ENCODE measurements at regions not wholly inside any gene's neighbourhood (a gene's known extent, or its start where the extent isn't known, plus 50 kb on each side); places are given as distances from the start of the nearest gene placed in this dataset.

- no peak for DNase-seq
These were observed 94.1 kb upstream of the ZNF804A start for GRCh38 chr2:184504252-184504651.

- DNase-seq: no peak
These were observed 91.1 kb upstream of the ZNF804A start for GRCh38 chr2:184507254-184507653.

- no peak for DNase-seq
These were observed 80.9 kb upstream of the ZNF804A start for GRCh38 chr2:184517402-184517801.

- no peak for DNase-seq
These were observed 77.9 kb upstream of the ZNF804A start for GRCh38 chr2:184520441-184520840.

GRCh38 chr2:184523732-184524131 lies 74.6 kb upstream of the ZNF804A start:
- DNase-seq: no peak

- no peak for DNase-seq
These were observed 73.6 kb upstream of the ZNF804A start for GRCh38 chr2:184524551-184525382.

- DNase-seq: no peak
These were observed 71.3 kb upstream of the ZNF804A start for GRCh38 chr2:184527058-184527457.

- no peak for DNase-seq
These were observed 70.2 kb upstream of the ZNF804A start for GRCh38 chr2:184528119-184528518.

GRCh38 chr2:184530239-184530638 lies 68.1 kb upstream of the ZNF804A start:
- DNase-seq: no peak

GRCh38 chr2:184530959-184531358 lies 67.4 kb upstream of the ZNF804A start:
- no peak for DNase-seq

GRCh38 chr2:184532551-184532950 lies 65.8 kb upstream of the ZNF804A start:
- DNase-seq: no peak

GRCh38 chr2:184534986-184535385 lies 63.3 kb upstream of the ZNF804A start:
- no peak for DNase-seq

GRCh38 chr2:184540246-184540789 lies 58.0 kb upstream of the ZNF804A start:
- DNase-seq: no peak

- DNase-seq: no peak
These were observed 56.7 kb upstream of the ZNF804A start for GRCh38 chr2:184541591-184541990.

- no peak for DNase-seq
These were observed 54.5 kb upstream of the ZNF804A start for GRCh38 chr2:184543832-184544231.
